HS-5 (cell line): ENCODE measurements at regions not wholly inside any gene's neighbourhood (a gene's known extent, or its start where the extent isn't known, plus 50 kb on each side); places are given as distances from the start of the nearest gene placed in this dataset.
"Not testable (repeated sequence)": the region's sequence is repeated elsewhere in the genome, so short reads cannot be mapped to it uniquely, and the experiment has no call there.

Experiments used
- DNase-seq: peaks from one replicate; pipeline ENCODE4 v3.0.0-alpha.2; 2012; ENCODE audit warnings: low read depth

GRCh38 chr15:77909182-77909940 is 168.2 kb downstream of the TBC1D2B start:
- DNase-seq, result no peak

DNA sequence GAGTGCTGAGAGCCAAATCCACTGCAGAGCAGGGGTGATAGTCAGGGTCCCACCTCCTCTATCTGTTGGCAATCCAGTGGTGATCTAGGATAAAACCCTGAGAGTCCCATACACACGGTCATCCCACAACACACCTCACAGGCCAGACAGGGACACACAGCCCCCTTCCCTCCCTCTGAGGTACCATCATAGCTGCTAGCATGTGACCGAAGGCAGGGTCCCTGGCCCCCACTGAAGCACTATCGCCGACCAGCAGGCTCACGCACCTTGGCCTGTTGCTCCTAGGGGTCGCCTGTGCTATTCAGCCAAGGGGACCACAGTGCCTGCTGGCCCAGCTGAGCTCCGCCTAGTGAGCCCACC is 168.8 kb downstream of the TBC1D2B start:
- DNase-seq, result not testable (repeated sequence)

DNA sequence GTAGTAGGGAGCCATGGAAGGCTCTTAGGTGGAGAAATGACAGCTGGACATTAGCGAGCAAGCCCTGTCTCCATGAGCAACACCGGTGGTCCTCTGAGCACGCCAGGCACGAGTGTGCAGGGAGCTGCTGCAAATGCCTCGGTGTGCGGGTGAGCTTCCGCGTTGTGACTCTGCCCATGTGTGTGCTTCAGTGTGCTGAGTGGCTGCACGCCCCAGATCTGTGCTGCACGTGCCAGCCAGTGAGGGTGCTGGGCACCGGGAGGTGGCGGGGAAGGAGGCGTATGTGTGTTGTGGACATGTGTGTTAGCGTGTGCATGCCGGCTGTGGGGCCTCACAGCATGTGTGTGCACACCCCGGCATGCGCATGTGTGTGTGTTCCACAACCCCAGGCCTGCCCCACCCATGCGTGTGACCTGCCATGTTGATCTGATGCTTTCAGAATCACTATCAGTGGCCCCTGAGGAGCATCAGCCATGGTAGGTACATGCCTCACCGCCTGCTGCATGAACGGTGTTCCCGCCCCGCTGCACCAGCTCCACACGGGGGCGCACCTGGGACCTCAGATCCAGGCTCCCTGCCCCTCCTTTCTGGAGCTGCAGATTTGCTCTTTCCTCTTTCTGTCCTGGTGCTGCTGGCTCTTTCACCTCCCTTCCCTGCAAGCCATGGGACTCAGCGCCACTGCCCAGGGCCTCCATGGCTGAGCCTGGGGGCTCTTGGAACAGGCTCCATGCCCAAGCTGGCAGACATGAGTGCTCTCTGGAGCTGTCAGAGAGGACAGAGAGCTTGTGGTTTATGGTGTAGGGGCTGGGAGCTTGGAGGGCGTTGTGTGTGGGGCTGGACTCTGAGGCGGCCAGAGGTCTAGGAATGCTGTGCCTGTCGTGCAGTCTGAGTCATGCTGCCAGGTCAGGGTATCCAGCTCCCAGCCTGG is 169.4 kb downstream of the TBC1D2B start:
- no peak for DNase-seq

GRCh38 chr15:77906062-77906990 is 171.2 kb downstream of the TBC1D2B start:
- DNase-seq, result not testable (repeated sequence)

- no peak for DNase-seq
These were observed 172.1 kb downstream of the TBC1D2B start for GRCh38 chr15:77905301-77905920.

- no peak for DNase-seq
These were observed 172.6 kb downstream of the TBC1D2B start for GRCh38 chr15:77904901-77905300.

DNA sequence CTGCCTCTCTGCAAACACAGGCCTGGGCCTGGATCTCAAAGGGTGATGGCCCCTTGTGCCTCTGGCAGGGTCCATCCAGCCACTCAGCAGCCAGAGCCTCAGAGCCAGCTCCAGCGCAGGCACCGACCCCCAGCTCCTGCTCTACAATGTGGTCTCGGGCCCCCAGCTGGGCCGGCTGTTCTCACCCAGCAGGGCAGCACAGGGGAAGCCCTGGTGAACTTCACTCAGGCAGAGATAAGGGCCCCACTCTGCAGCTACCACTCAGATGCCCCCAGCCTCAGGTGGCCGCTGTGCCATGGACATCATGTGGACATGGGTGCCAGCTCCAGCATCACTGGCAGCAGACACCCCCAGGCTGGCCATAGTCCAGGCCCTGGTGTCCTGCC is 173.1 kb downstream of the TBC1D2B start:
- no peak for DNase-seq

DNA sequence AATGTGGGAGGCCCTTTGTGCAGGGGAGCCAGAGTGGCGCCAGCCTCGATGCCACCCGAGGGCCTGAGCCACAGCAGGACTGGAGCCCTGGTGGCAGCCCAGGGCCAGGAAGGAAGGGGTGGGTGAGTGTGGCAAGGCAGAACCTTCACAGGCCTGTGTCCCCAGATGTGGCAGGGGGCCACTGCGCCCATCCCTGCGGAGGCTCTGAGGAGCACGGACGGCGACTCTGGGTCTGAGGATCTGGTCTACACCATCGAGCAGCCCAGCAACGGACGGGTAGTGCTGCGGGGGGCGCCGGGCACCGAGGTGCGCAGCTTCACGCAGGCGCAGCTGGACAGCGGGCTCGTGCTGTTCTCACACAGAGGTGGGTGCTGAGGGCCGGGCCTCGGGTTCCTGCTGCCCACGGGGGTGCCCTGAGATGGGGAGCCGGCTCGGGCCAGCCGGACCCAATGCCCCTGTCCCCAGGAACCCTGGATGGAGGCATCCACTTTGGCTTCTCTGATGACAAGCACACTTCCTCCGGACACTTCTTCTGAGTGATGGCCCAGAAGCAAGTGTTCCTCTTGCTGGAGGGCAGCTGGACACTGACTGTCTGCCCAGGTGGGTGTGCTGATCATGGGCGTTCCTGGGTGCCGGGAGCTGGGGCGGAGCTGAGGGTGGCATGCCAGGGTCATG is 173.6 kb downstream of the TBC1D2B start:
- not testable (repeated sequence) for DNase-seq

- DNase-seq, result not testable (repeated sequence)
These were observed 174.4 kb downstream of the TBC1D2B start for GRCh38 chr15:77902921-77903760.

GRCh38 chr15:77901921-77902750 is 175.4 kb downstream of the TBC1D2B start:
- no peak for DNase-seq

GRCh38 chr15:77901251-77901881 is 176.1 kb downstream of the TBC1D2B start:
- DNase-seq, result no peak

DNA sequence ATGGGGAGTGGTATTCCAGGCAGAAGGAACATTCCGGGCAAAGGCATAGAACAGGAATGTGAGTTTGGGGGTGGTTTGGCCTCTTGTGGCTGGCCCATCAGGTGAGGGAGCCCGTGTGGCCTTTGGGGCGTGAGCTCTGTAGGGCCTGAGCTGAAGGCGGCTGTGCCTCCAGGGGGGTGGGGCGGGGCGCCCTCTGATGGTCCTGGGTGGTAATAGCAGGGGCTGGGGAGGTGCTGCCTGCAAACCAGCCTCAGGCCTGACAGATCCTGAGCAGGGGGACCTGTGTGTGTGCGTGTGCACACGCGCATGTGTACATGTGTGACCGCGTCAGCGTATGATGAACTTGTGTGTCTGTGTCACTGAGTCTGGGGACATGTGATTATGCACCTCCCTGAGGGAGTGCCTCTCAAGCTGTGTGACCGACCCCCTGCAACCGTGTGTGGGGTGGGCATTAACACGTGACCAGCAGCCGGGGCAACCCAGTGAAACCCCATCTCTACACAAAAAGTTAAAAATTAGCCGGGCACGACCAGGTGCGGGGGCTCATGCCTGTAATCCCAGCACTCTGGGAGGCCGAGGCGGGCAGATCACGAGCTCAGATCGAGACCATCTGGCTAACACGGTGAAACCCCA is 177.1 kb downstream of the TBC1D2B start:
- DNase-seq, result not testable (repeated sequence)

- not testable (repeated sequence) for DNase-seq
These were observed 177.7 kb downstream of the TBC1D2B start for GRCh38 chr15:77899776-77900175.

GRCh38 chr15:77898811-77899730 is 178.4 kb downstream of the TBC1D2B start:
- no peak for DNase-seq

- DNase-seq, result no peak
These were observed 179.6 kb downstream of the TBC1D2B start for GRCh38 chr15:77897896-77898406.

- not testable (repeated sequence) for DNase-seq
These were observed 180.2 kb downstream of the TBC1D2B start for GRCh38 chr15:77897113-77897895.
